ENCODE measurements at regions not wholly inside any gene's neighbourhood (a gene's known extent, or its start where the extent isn't known, plus 50 kb on each side); places are given as distances from the start of the nearest gene placed in this dataset.

DNA sequence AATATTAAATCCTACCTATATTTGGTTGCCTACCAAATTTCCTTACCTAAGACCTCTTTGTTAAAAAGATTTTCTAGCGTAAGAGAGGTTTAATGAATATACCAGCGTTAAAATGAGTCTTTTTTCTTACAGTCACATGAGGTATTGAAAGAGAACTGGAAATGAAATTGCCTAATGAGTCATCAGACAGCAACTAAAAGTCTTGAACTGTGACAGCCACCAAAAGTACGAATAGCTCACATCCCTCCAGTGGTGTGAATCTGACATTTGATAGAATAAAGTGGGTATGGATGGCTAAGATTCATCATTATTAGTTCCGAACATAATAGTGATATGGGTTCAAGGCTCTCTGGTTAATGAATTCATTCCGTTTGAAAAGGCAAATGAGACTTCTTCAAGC, 1297.3 kb downstream of the AACS start:
- FAIRE-seq (no peak), DNase-seq (ENCODE audit: low read depth, low spot score) (no peak)
- ChIA-PET POLR2A (no interaction called here), CTCF (no interaction called here)
- no peak for TF ChIP-seq GATA2 (IDR thresholded peaks at IDR 0.05; ENCODE audit: insufficient read depth, insufficient read length, low read depth, low read length)
- TF ChIP-seq, protein P1, sequence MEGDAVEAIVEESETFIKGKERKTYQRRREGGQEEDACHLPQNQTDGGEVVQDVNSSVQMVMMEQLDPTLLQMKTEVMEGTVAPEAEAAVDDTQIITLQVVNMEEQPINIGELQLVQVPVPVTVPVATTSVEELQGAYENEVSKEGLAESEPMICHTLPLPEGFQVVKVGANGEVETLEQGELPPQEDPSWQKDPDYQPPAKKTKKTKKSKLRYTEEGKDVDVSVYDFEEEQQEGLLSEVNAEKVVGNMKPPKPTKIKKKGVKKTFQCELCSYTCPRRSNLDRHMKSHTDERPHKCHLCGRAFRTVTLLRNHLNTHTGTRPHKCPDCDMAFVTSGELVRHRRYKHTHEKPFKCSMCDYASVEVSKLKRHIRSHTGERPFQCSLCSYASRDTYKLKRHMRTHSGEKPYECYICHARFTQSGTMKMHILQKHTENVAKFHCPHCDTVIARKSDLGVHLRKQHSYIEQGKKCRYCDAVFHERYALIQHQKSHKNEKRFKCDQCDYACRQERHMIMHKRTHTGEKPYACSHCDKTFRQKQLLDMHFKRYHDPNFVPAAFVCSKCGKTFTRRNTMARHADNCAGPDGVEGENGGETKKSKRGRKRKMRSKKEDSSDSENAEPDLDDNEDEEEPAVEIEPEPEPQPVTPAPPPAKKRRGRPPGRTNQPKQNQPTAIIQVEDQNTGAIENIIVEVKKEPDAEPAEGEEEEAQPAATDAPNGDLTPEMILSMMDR (IDR thresholded peaks at IDR 0.05; ENCODE audit: extremely low read depth in 1 of 2, insufficient read depth in 1 of 2, low read depth in 1 of 2, low read length in 2 of 2) = no peak
- TF ChIP-seq, protein P2, sequence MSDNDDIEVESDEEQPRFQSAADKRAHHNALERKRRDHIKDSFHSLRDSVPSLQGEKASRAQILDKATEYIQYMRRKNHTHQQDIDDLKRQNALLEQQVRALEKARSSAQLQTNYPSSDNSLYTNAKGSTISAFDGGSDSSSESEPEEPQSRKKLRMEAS (IDR thresholded peaks at IDR 0.05; ENCODE audit: insufficient read depth, insufficient read length) = no peak
- TF ChIP-seq JUN (IDR thresholded peaks at IDR 0.05; ENCODE audit: borderline replicate concordance, insufficient read depth, insufficient read length, low read depth) = no peak
- TF ChIP-seq POLR2A (IDR thresholded peaks at IDR 0.05; ENCODE audit: low read depth, low read length) = no peak
- no peak for TF ChIP-seq EZH2 (IDR thresholded peaks at IDR 0.05; ENCODE audit: borderline replicate concordance, low read depth, low read length, severe bottlenecking)
- no peak for TF ChIP-seq POLR2AphosphoS5 (IDR thresholded peaks at IDR 0.05; ENCODE audit: insufficient read depth, low read depth, low read length)
- TF ChIP-seq MYC (IDR thresholded peaks at IDR 0.05; ENCODE audit: low read depth, low read length) = no peak
- TF ChIP-seq FOS (IDR thresholded peaks at IDR 0.05; ENCODE audit: borderline replicate concordance, insufficient read depth, low read length) = no peak
- Histone ChIP-seq H3K27me3 (ENCODE audit: control insufficient read depth in 2 of 2, insufficient read depth in 2 of 2, low read length in 2 of 2) (no peaks in the 10 kb centered on the region), H3K4me3 (replicated peaks in 1 of 3; ENCODE audit: insufficient read depth in 1 of 3, low read depth in 1 of 3, low read length in 3 of 3) (no peak overlapping the region), H3K79me2 (ENCODE audit: control insufficient read depth, insufficient read depth, low read length) (no peaks in the 10 kb centered on the region), H3K9ac (replicated peaks; ENCODE audit: extremely low read depth, insufficient read depth, low read length) (no peak overlapping the region), H4K20me1 (replicated peaks; ENCODE audit: control insufficient read depth, extremely low read depth, insufficient read depth, low read length) (no peaks in the 10 kb centered on the region), H3K4me1 (ENCODE audit: control insufficient read depth, extremely low read depth, insufficient read depth, low read length) (no peaks in the 10 kb centered on the region), H2AFZ (ENCODE audit: low read depth, low read length) (no peak overlapping the region), H3K9me1 (replicated peaks; ENCODE audit: control insufficient read depth, extremely low read depth, insufficient read depth, low read length) (no peaks in the 10 kb centered on the region), H3K36me3 (ENCODE audit: control insufficient read depth in 2 of 2, extremely low read depth in 1 of 2, insufficient read depth in 2 of 2, low read length in 2 of 2) (no peaks in the 10 kb centered on the region), H3K9me3 (replicated peaks; ENCODE audit: control insufficient read depth, insufficient read depth, low read length) (peaks cover 8% of the 10 kb centered on the region), H3K27ac (ENCODE audit: insufficient read depth, low read depth, low read length) (no peak overlapping the region), H3K4me2 (ENCODE audit: insufficient read depth, low read length) (no peak overlapping the region)
- no TSS peak for BruUV-seq (replicated peaks)
- intact Hi-C loops (cut with micrococcal nuclease) = no loop called here
- dilution Hi-C loops (cut with MboI; ENCODE audit: extremely low pct_ligation_motif_present, low sequenced_read_pairs) = no loop called here

Measured in endothelial cell of umbilical vein (primary cell).